ENCODE measurements at regions not wholly inside any gene's neighbourhood (a gene's known extent, or its start where the extent isn't known, plus 50 kb on each side); places are given as distances from the start of the nearest gene placed in this dataset.

- intact Hi-C loops (cut with DNase I) = no loop called here
- no peak for ATAC-seq
- no peak overlapping the region for H3K4me3 ChIP-seq
These were observed 58.2 kb upstream of the NUPR2 start for GRCh38 chr7:56174346-56174874.

More at GRCh38 chr7:56174346-56174874, 58.2 kb upstream of the NUPR2 start:
- no peak for DNase-seq
- Histone ChIP-seq H3K4me1 (no peaks in the 10 kb centered on the region), H3K9me3 (no peaks in the 10 kb centered on the region), H3K27me3 (peaks cover 22% of the 10 kb centered on the region), H3K36me3 (no peaks in the 10 kb centered on the region), H3K27ac (no peak overlapping the region)
- TF ChIP-seq CTCF (IDR thresholded peaks at IDR 0.05) = no peak
